Umbilical cord (tissue), 1 donor: ENCODE measurements at regions not wholly inside any gene's neighbourhood (a gene's known extent, or its start where the extent isn't known, plus 50 kb on each side); places are given as distances from the start of the nearest gene placed in this dataset.

Experiments
- DNase-seq: peaks from one replicate; pipeline ENCODE4 v3.0.0-alpha.2; 2015; ENCODE audit warnings: low spot score

- no peak for DNase-seq
These were observed 51.2 kb upstream of the MED4 start for GRCh38 chr13:48146122-48146521.
